HG03175 (cell line): ENCODE measurements at regions not wholly inside any gene's neighbourhood (a gene's known extent, or its start where the extent isn't known, plus 50 kb on each side); places are given as distances from the start of the nearest gene placed in this dataset.
"Not testable (repeated sequence)": the region's sequence is repeated elsewhere in the genome, so short reads cannot be mapped to it uniquely, and the experiment has no call there.

Source experiments
- ATAC-seq: cut with Tn5 transposase; IDR thresholded peaks from one replicate; pipeline ENCODE4 v1.9.1; 2021; ENCODE audit warnings: mild to moderate bottlenecking, moderate library complexity; ENCODE audit not compliant: unreplicated experiment

- no peak for ATAC-seq
Observed at GRCh38 chr6:23681743-23682142, 444.3 kb upstream of the NRSN1 start.

GRCh38 chr6:23688650-23689049 lies 437.4 kb upstream of the NRSN1 start:
- no peak for ATAC-seq

- ATAC-seq, result no peak
Observed at GRCh38 chr6:23690453-23691049, 435.5 kb upstream of the NRSN1 start.

DNA sequence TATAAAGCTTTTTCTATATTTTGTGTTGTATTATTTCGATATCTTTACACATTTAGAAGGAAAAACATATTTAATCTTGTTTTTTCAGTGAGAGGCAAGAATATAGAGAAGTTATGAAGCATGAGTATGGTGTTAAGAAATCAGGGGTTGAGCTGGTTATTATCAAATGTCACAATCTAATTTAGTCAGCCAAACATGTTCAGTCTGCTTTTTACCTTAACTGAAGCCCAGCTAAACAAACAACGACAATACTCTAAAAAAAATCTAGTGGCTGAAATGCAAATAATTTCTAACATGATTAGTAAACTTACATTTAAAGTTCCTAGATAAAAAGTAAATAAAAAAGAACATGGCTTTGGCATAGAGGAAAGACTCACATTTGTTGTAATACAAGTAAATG lies 433.8 kb upstream of the NRSN1 start:
- no peak for ATAC-seq

GRCh38 chr6:23696992-23697391 lies 429.0 kb upstream of the NRSN1 start:
- ATAC-seq, result no peak

DNA sequence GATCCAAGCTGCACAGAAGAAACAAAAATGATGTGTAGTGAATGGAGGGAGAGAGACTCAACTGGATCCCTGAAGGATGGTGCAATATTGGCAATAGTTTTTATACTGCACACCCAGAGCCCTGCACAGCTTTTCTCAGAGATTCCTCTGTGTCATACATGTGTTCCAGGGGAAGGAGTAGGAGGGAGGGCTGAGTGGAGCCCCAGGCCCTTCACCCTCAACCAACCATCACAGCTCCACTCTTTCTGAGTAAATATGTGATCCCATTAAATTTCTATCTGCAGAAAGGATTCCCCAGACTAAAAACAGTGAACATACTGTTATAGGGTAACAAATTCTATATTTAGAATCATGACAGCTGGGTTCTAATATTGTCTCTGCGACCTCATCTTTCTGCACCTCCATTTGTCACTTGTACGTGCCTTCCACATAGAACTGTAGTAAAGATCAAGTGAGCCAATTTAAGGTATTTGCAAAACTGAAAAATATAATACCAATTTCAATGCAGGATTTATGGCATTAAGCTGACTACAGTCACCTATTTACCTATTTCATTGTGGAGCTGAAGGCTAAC lies 421.4 kb upstream of the NRSN1 start:
- no peak for ATAC-seq

DNA sequence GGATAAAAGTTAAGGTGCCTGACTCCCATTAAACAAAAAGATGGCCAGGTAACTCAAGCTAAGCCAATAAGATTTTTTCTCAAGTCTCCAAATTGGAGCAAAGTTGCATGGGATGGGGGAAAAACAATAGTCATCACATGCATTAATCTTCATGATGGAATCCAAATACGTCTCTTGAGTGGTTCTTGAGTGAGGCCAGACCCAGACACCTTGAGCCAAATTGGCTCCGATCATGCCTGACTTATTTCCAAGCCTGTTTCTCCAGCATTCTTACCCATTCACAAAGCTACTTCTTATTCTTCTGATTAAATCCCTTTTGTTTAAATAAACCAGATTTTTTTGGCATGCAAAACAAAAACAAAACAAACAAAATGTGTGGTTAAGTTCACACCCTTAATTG lies 420.3 kb upstream of the NRSN1 start:
- ATAC-seq, result no peak

DNA sequence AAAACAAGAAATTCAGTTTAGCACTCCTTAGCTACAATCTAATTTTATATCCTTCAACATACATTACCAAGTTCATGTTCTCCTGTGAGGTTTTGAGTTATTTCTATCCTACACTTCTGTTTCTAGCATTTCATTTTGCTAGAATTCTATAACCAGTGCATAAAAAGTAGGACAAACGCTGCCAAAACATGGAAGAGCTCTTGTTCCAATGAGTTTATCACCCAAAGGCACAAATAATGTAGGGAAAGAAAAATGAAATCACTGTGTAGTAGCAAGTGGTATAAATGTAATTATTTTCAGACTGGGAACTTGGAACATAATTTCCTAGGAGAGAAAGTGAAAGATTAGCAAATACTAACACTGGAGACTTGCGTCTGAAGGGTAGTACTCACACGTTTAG lies 413.3 kb upstream of the NRSN1 start:
- no peak for ATAC-seq

GRCh38 chr6:23713211-23713610 lies 412.8 kb upstream of the NRSN1 start:
- ATAC-seq, result peak; percentile 84

- ATAC-seq, result no peak
Observed at GRCh38 chr6:23728707-23729106, 397.3 kb upstream of the NRSN1 start.

DNA sequence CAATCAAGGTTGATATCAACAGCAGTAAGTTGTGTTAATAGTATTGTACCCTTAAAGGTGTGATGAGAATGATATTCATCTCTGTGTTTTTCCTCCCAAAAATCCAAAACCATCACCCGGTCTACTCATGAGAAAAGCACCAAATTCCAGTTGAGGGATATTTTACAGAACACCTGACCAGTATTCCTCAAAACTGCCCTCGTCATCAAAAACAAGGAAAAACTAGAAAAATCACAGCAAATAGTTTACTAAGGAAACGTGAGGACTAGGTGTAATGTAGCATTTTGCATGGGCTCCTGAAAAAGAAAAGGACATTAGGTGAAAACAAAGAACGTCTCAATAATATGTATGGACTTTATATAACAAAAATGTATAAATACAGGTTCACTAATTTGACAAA lies 394.4 kb upstream of the NRSN1 start:
- no peak for ATAC-seq

- no peak for ATAC-seq
Observed at GRCh38 chr6:23732521-23732920, 393.5 kb upstream of the NRSN1 start.

GRCh38 chr6:23735151-23735550 lies 390.9 kb upstream of the NRSN1 start:
- ATAC-seq, result no peak

- ATAC-seq, result no peak
Observed at GRCh38 chr6:23736577-23736976, 389.4 kb upstream of the NRSN1 start.

- no peak for ATAC-seq
Observed at GRCh38 chr6:23747239-23747638, 378.8 kb upstream of the NRSN1 start.

- ATAC-seq, result no peak
Observed at GRCh38 chr6:23752414-23752813, 373.6 kb upstream of the NRSN1 start.

DNA sequence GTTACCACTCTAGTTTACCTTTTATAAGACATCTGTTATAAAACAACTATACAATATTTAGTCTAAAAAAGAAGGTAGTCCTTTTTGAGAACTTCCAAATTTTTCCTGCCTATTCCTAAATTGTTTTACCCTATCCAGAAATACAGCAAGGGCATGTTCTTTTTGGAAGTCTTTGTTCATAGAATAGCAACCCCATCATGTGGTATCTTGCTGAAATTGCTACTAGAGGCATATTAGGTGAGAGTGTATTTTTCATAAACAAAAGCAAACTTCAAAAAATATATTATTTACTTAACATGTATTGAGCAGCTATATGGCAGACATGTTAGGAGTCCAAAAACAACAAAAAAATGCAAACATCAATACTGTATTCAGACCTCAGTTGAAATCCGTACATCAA lies 371.8 kb upstream of the NRSN1 start:
- ATAC-seq, result no peak

DNA sequence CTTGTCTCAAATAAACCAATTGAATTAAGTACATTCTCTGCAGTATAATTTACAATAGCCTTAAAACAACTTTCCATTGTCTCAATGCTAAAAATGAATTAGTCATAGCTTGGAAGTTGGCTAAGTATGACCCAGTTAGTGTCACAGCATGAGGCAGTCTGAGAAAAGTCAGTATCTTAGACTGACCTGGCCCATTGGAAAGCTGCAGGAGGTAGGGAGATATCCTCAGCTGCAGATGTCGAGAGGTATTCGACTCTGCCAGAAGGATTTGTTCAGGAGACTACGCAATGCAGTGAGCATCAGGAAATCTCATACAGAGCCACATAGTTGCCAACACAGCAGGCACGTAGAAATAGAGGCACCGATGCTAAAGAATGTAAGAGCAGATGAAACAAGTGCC lies 350.9 kb upstream of the NRSN1 start:
- ATAC-seq, result no peak

- no peak for ATAC-seq
Observed at GRCh38 chr6:23783901-23784300, 342.1 kb upstream of the NRSN1 start.

DNA sequence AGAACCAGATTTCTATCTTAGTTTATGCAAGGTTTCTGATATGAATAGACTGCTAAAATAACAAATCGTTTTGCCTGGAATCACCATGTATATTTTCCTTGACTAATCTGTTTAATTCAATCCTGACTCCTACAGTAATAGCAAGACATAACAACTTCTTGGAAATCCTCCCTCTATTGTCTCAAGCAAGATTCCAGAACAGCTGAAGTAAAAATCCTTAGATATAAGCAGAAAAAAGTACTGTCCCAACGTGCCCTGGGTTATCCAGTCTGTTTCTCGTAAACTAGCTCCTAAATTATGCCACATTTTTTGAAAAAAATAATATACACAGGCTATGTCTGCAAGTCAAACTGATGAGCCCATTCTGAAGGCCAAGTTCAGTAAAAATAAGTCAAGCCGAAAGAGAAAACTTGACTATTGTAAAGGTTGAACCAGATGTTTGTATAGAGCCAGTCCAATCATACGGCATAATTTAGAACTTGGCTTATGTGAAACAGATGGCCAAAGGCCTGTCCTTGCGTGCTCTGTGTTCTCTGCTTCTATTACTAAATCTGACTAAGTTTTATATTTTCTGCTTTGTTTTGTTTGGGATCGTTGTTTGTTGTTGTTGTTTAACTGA lies 341.6 kb upstream of the NRSN1 start:
- ATAC-seq, result no peak

- ATAC-seq, result no peak
Observed at GRCh38 chr6:23790756-23791155, 335.3 kb upstream of the NRSN1 start.

DNA sequence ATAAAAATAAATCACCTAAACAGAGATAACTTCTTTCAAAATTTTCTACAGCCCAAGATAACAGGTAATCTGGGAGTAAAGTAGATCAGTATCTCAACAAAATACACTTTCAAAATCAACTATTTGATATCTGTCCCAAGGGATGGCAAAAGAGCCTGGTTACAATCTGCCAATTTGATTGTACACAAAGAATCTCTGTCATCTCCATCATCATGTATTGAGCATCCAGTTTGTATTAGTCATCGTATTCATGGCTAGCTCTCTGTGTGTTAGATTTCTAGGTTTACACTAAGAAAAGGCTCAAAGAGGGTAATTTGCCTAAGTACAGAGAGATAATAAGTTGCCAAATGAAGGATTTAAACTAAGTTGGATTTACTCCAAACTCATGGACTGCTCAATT lies 329.0 kb upstream of the NRSN1 start:
- no peak for ATAC-seq

DNA sequence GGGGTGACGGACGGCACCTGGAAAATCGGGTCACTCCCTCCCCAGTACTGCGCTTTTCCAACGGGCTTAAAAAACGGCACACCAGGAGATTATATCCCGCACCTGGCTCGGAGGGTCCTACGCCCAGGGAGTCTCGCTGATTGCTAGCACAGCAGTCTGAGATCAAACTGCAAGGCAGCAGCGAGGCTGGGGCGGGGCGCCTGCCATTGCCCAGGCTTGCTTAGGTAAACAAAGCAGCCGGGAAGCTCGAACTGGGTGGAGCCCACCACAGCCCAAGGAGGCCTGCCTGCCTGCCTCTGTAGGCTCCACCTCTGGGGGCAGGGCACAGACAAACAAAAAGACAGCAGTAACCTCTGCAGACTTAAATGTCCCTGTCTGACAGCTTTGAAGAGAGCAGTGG lies 321.7 kb upstream of the NRSN1 start:
- not testable (repeated sequence) for ATAC-seq
